AG04450 (cell line): ENCODE measurements at regions not wholly inside any gene's neighbourhood (a gene's known extent, or its start where the extent isn't known, plus 50 kb on each side); places are given as distances from the start of the nearest gene placed in this dataset.

Source experiments
- CTCF ChIA-PET: fragments of 300-600, 350-600 bp; formaldehyde crosslinking; extraction: SDS; loops from one replicate; lab custom pipeline; 2022; ENCODE audit warnings: antibody characterized with exemption, inconsistent platforms; lab: Charles Lee
- POLR2A ChIA-PET: fragments of 350-600 bp; formaldehyde crosslinking; extraction: SDS; loops from one replicate; lab custom pipeline; 2021; ENCODE audit warnings: antibody characterized with exemption, inconsistent platforms; lab: Yijun Ruan, JAX
- DNase-seq: peaks from one replicate; pipeline ENCODE4 v3.0.0-alpha.2; 2011; ENCODE audit warnings: low read depth, low spot score
- H3K27ac ChIP-seq: one replicate; pipeline ENCODE4 v1.5.1; 2012; ENCODE audit warnings: low read depth, low read length, control low read depth
- H3K27me3 ChIP-seq: one replicate; pipeline ENCODE4 v1.6.0; 2012; ENCODE audit warnings: low read length; ENCODE audit not compliant: control insufficient read depth, insufficient read depth
- H3K4me3 ChIP-seq: 2 replicates; pipeline ENCODE4 v1.5.1; 2011; ENCODE audit warnings: mild to moderate bottlenecking, low read depth, low read length, control low read depth
- H3K9me3 ChIP-seq: 2 replicates; pipeline ENCODE4 v1.5.1; 2012; ENCODE audit warnings: low read length; ENCODE audit not compliant: control insufficient read depth, insufficient read depth
- TF ChIP-seq, protein P1 (sequence below): IDR thresholded peaks from 2 replicates; pipeline ENCODE4 v1.5.1; 2011; ENCODE audit warnings: low read depth, low read length, control low read depth, inconsistent platforms

DNA sequence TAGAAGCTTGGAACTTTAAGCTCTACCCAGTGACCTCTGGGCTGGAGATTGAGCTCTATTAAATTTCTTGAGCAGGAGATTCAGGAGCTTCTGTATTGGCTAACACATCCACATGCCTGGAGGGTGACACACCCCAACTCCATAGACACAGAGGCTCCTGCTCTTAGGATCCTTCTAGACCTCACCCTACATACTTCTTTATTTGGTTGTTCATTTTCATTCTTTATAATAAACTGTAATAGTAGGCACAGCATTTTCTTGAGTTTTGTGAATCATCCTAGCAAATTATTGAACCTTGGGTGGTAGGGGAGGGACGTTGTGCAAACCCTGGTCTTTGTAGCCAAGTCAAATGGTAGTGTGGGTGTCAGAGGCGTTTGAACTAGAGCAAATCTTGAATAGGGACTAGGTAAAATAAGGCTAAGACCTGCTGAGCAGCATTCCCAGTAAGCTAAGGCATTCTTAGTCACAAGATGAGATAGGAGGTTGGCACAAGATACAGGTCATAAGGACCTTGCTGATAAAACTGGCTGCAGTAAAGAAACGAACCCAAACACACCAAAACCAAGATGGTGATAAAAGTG lies 323.8 kb upstream of the GALNT5 start:
- DNase-seq = no peak
- POLR2A ChIA-PET = no interaction called here
- Histone ChIP-seq H3K27me3 (no peaks in the 10 kb centered on the region), H3K9me3 (no peaks in the 10 kb centered on the region), H3K27ac (no peak overlapping the region), H3K4me3 (no peak overlapping the region)
- CTCF ChIA-PET = no interaction called here
- TF ChIP-seq, protein P1, sequence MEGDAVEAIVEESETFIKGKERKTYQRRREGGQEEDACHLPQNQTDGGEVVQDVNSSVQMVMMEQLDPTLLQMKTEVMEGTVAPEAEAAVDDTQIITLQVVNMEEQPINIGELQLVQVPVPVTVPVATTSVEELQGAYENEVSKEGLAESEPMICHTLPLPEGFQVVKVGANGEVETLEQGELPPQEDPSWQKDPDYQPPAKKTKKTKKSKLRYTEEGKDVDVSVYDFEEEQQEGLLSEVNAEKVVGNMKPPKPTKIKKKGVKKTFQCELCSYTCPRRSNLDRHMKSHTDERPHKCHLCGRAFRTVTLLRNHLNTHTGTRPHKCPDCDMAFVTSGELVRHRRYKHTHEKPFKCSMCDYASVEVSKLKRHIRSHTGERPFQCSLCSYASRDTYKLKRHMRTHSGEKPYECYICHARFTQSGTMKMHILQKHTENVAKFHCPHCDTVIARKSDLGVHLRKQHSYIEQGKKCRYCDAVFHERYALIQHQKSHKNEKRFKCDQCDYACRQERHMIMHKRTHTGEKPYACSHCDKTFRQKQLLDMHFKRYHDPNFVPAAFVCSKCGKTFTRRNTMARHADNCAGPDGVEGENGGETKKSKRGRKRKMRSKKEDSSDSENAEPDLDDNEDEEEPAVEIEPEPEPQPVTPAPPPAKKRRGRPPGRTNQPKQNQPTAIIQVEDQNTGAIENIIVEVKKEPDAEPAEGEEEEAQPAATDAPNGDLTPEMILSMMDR = no peak

- ChIA-PET POLR2A (no interaction called here), CTCF (no interaction called here)
- no peaks in the 10 kb centered on the region for H3K9me3 ChIP-seq
- TF ChIP-seq, protein P1 = no peak
- H3K4me3 ChIP-seq = no peak overlapping the region
- H3K27me3 ChIP-seq = no peaks in the 10 kb centered on the region
- no peak for DNase-seq
- H3K27ac ChIP-seq = no peak overlapping the region
Measured at GRCh38 chr2:156935616-156936015, 321.9 kb upstream of the GALNT5 start.

GRCh38 chr2:156937430-156937829 lies 320.1 kb upstream of the GALNT5 start:
- no peaks in the 10 kb centered on the region for H3K27me3 ChIP-seq
- no peaks in the 10 kb centered on the region for H3K9me3 ChIP-seq
- no peak overlapping the region for H3K4me3 ChIP-seq
- TF ChIP-seq, protein P1 = no peak
- POLR2A ChIA-PET = no interaction called here
- DNase-seq = no peak
- no peak overlapping the region for H3K27ac ChIP-seq
- CTCF ChIA-PET = no interaction called here

DNA sequence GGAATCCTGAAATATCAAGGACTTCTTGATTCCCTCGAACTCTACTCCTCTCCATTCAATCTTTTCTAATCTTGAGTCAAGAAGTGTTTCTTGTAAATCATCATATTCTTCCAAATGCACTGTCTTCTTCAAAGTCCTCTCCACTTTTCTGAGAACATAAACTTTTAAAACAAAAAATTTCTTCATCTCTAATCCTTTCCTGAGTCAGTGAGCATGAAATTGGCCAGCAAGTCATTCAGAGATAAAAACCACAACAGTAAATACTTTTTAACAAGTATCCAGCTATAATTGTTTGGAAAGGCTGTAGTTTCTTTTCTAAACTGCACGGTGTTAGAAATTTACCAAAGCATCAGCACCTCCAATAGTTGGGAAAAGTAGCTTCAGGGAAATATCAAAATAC lies 312.6 kb upstream of the GALNT5 start:
- H3K27ac ChIP-seq = no peak overlapping the region
- DNase-seq = no peak
- no peaks in the 10 kb centered on the region for H3K27me3 ChIP-seq
- TF ChIP-seq, protein P1 = no peak
- H3K9me3 ChIP-seq = no peaks in the 10 kb centered on the region
- ChIA-PET CTCF (no interaction called here), POLR2A (no interaction called here)
- no peak overlapping the region for H3K4me3 ChIP-seq

- Histone ChIP-seq H3K27me3 (no peaks in the 10 kb centered on the region), H3K27ac (no peak overlapping the region), H3K4me3 (no peak overlapping the region), H3K9me3 (no peaks in the 10 kb centered on the region)
- ChIA-PET POLR2A (no interaction called here), CTCF (no interaction called here)
- DNase-seq = no peak
- TF ChIP-seq, protein P1 = no peak
Measured at GRCh38 chr2:156947261-156947660, 310.2 kb upstream of the GALNT5 start.
